Prostate gland (tissue), 2 donors: ENCODE measurements at regions not wholly inside any gene's neighbourhood (a gene's known extent, or its start where the extent isn't known, plus 50 kb on each side); places are given as distances from the start of the nearest gene placed in this dataset.

Experiments
- DNase-seq: peaks from one replicate; pipeline ENCODE4 v3.0.0-alpha.2; 2019; ENCODE audit warnings: low spot score
- H3K27ac ChIP-seq, 2 donors: fragments of 200-600 bp; sonication (generic); 2 replicates each; pipeline ENCODE4 v1.5.1; 2017 to 2019
- H3K27me3 ChIP-seq: fragments of 200-600 bp; sonication (generic); replicated peaks from 2 replicates; pipeline ENCODE4 v1.5.1; 2019; ENCODE audit not compliant: insufficient read depth
- H3K36me3 ChIP-seq, 2 donors: fragments of 200-600 bp; sonication (generic); 1 replicate in 1 of 2; 2 replicates in 1 of 2; pipeline versions ENCODE4 v1.5.1 to v1.8.1; 2017 to 2019
- H3K4me1 ChIP-seq: fragments of 200-600 bp; sonication (generic); replicated peaks from 2 replicates; pipeline ENCODE4 v1.5.1; 2019
- H3K4me3 ChIP-seq, 2 donors: fragments of 200-600 bp; sonication (generic); 2 replicates each; pipeline ENCODE4 v1.5.1; 2017 to 2019
- H3K9me3 ChIP-seq: fragments of 200-600 bp; sonication (generic); 2 replicates; pipeline ENCODE4 v1.5.1; 2017
- POLR2A ChIP-seq: fragments of 450-650 bp; IDR thresholded peaks from one replicate; pipeline ENCODE4 v1.6.1; 2016; ENCODE audit warnings: antibody characterized with exemption, mild to moderate bottlenecking
- POLR2AphosphoS5 ChIP-seq: sonication (generic); formaldehyde crosslinking; IDR thresholded peaks from one replicate; pipeline ENCODE4 v1.6.1; 2017; ENCODE audit warnings: antibody characterized with exemption
- WGBS: methylation state at CpG from one replicate; pipeline ENCODE4 v1.1.5; 2018; 5-methylcytosine and 5-hydroxymethylcytosine counted together
- intact Hi-C: fragments of 100-400 bp; cut with DNase I; formaldehyde crosslinking; loops from one replicate; pipeline ENCODE4 v1.14.2; 2022
- TF ChIP-seq, protein P1 (sequence below), 4 experiments: fragments of 200-600 bp in 2 of 4; fragments of 450-650 bp in 2 of 4; sonication (generic) in 2 of 4; IDR thresholded peaks; 1 replicate in 3 of 4; 2 replicates in 1 of 4; pipeline ENCODE4 v1.5.1; 2016 to 2019; ENCODE audit warnings: antibody characterized with exemption in 4 of 4, mild to moderate bottlenecking in 2 of 4, moderate library complexity in 2 of 4

GRCh38 chr17:33806631-33807030, 448.5 kb upstream of the CCL2 start:
- Histone ChIP-seq H3K9me3 (no peaks in the 10 kb centered on the region), H3K27ac (no peak overlapping the region), H3K4me1 (no peaks in the 10 kb centered on the region), H3K36me3 (no peaks in the 10 kb centered on the region), H3K4me3 (no peak overlapping the region), H3K27me3 (no peaks in the 10 kb centered on the region)
- TF ChIP-seq POLR2A (no peak), POLR2AphosphoS5 (no peak)
- TF ChIP-seq, protein P1, sequence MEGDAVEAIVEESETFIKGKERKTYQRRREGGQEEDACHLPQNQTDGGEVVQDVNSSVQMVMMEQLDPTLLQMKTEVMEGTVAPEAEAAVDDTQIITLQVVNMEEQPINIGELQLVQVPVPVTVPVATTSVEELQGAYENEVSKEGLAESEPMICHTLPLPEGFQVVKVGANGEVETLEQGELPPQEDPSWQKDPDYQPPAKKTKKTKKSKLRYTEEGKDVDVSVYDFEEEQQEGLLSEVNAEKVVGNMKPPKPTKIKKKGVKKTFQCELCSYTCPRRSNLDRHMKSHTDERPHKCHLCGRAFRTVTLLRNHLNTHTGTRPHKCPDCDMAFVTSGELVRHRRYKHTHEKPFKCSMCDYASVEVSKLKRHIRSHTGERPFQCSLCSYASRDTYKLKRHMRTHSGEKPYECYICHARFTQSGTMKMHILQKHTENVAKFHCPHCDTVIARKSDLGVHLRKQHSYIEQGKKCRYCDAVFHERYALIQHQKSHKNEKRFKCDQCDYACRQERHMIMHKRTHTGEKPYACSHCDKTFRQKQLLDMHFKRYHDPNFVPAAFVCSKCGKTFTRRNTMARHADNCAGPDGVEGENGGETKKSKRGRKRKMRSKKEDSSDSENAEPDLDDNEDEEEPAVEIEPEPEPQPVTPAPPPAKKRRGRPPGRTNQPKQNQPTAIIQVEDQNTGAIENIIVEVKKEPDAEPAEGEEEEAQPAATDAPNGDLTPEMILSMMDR (IDR thresholded peaks at IDR 0.05): no peak
- DNase-seq: no peak
- intact Hi-C loops: no loop called here

- intact Hi-C loops: no loop called here
Observed at GRCh38 chr17:33809748-33810147, 445.3 kb upstream of the CCL2 start.

DNA sequence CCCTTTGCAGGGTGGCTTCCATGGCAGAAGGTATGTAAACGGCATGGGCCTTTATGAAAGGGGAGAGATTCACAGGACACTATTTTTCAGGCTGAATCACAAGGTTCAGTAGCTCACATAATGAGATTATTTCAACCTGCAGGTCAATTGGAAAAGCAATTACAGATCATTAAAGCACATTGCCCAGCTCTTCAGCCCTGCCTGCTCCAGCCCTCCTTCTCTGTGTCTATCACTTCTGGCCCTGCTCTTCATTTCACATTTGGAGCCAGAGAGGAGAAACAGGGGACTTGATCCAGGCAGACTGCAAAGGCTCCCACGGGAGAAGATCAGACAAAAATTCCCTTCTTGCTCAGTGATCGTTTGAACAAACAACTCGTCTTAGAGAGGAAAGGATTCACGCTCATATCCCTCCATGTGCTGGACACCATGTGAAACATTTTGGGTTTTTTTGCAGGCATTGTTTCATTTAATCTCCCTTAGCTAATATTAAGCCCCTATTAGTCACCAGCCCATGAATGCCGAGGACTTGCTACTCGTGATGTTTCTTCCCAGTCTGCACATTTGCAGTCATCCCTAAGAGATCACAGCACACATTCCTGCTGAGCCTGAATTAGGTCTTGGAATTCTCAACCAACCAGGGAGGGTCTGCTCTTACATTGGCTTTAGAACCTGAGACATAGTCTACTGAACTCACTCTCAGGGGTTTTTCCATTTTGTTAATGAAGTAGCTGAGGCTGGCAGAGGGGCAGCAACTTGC, 443.9 kb upstream of the CCL2 start:
- Histone ChIP-seq H3K27me3 (no peaks in the 10 kb centered on the region), H3K36me3 (no peaks in the 10 kb centered on the region), H3K9me3 (no peaks in the 10 kb centered on the region), H3K4me3 (no peak overlapping the region), H3K4me1 (no peaks in the 10 kb centered on the region), H3K27ac (no peak overlapping the region)
- TF ChIP-seq POLR2A (no peak), POLR2AphosphoS5 (no peak)
- TF ChIP-seq, protein P1 (IDR thresholded peaks at IDR 0.05): no peak
- no peak for DNase-seq
- 50% methylated on average over 7 of the region's 7 CpGs for WGBS
- intact Hi-C loops: no loop called here

More at GRCh38 chr17:33809748-33810147, 445.3 kb upstream of the CCL2 start:
- H3K36me3 ChIP-seq: no peaks in the 10 kb centered on the region
- no peaks in the 10 kb centered on the region for H3K27me3 ChIP-seq
- H3K27ac ChIP-seq: no peak overlapping the region
- H3K4me3 ChIP-seq: no peak overlapping the region
- no peaks in the 10 kb centered on the region for H3K9me3 ChIP-seq
- DNase-seq: no peak
- TF ChIP-seq POLR2AphosphoS5: no peak
- TF ChIP-seq, protein P1 (IDR thresholded peaks at IDR 0.05): no peak
- TF ChIP-seq POLR2A: no peak
- no peaks in the 10 kb centered on the region for H3K4me1 ChIP-seq

DNA sequence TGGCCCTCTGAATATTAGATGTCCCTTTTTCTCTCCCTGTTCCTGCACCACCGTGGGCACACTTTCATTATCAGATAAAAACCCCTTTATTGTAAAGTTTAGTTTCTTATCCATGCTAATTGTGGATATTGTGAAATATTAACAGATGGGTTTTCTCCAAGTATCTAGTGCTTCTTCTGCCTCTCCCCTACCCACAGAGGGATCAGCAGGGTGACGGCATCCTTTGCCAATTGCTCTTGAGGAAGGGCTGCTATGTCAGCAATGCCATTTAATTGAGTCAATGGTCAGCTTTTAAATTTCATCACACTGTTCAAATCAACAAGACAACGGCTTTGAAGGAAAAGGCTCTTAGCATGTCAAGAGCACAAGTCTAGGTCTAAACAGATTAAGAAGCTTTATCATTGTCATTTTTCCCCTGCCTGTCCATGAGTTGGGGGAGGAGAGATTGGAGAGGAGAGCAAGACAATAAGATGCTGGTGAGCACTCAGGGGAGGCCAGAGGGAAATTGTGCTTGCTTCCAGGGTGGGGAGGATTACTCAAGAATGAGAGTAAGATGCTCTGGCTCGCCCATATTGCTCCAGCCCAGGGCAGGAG, 443.0 kb upstream of the CCL2 start:
- Histone ChIP-seq H3K27ac (no peak overlapping the region), H3K4me1 (no peaks in the 10 kb centered on the region), H3K9me3 (no peaks in the 10 kb centered on the region), H3K4me3 (no peak overlapping the region), H3K27me3 (no peaks in the 10 kb centered on the region), H3K36me3 (no peaks in the 10 kb centered on the region)
- WGBS: 66% methylated on average over 4 of the region's 4 CpGs
- intact Hi-C loops: no loop called here
- DNase-seq: no peak
- no peak for TF ChIP-seq POLR2A

DNA sequence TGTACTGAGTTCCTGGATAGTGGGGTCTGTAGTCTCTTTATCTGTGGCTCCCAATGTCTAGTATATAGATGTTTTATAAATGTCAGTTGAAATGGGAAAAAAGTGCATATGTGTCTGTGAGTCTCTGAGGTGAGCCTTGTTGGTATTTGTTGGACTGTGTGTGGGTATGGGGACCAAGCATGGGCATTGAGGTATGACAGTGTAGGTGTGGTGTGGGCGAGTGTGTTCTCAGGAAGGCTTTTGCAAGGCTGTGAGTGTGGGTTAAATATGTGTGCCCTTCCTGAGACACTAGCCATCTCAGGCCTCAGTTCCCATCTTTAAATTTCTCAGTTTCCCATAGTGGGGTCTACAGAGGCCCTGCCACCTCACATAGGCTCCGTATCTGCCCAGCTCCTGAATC, 440.2 kb upstream of the CCL2 start:
- no peak overlapping the region for H3K27ac ChIP-seq
- TF ChIP-seq POLR2A (no peak), POLR2AphosphoS5 (no peak)
- TF ChIP-seq, protein P1 (IDR thresholded peaks at IDR 0.05): no peak
- H3K4me1 ChIP-seq: no peaks in the 10 kb centered on the region
- no peak for DNase-seq
- H3K27me3 ChIP-seq: no peaks in the 10 kb centered on the region
- 90% methylated on average over 2 of the region's 2 CpGs for whole genome bisulfite sequencing
- H3K9me3 ChIP-seq: no peaks in the 10 kb centered on the region
- no peak overlapping the region for H3K4me3 ChIP-seq
- intact Hi-C loops: no loop called here
- H3K36me3 ChIP-seq: no peaks in the 10 kb centered on the region
